ENCODE measurements at regions not wholly inside any gene's neighbourhood (a gene's known extent, or its start where the extent isn't known, plus 50 kb on each side); places are given as distances from the start of the nearest gene placed in this dataset.

DNA sequence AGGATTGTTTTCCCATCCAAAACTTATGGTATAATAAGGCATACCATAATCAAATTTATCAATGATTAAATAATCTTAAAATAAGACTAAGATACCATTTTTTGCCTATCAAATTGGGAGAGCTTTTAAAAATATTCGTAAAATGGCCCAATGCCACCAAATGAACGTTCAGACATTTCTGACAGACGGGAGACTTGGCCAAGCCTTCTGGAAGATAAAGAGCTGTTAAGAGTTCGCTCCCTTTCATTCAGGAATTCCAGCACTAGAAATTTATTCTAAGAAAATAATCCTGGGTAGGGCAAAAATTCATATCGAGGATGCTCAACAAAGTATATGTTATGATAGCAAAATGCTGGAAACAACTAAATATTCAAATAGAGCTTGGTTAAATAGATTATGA is 85.6 kb upstream of the NEO1 start:
- TF ChIP-seq, protein P1, sequence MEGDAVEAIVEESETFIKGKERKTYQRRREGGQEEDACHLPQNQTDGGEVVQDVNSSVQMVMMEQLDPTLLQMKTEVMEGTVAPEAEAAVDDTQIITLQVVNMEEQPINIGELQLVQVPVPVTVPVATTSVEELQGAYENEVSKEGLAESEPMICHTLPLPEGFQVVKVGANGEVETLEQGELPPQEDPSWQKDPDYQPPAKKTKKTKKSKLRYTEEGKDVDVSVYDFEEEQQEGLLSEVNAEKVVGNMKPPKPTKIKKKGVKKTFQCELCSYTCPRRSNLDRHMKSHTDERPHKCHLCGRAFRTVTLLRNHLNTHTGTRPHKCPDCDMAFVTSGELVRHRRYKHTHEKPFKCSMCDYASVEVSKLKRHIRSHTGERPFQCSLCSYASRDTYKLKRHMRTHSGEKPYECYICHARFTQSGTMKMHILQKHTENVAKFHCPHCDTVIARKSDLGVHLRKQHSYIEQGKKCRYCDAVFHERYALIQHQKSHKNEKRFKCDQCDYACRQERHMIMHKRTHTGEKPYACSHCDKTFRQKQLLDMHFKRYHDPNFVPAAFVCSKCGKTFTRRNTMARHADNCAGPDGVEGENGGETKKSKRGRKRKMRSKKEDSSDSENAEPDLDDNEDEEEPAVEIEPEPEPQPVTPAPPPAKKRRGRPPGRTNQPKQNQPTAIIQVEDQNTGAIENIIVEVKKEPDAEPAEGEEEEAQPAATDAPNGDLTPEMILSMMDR (IDR thresholded peaks at IDR 0.05): no peak
- TF ChIP-seq POLR2AphosphoS5 (IDR thresholded peaks at IDR 0.05; ENCODE audit: insufficient read depth in 1 of 2, low read depth in 1 of 2): no peak
- TF ChIP-seq POLR2A (IDR thresholded peaks at IDR 0.05): no peak
